ENCODE measurements at regions not wholly inside any gene's neighbourhood (a gene's known extent, or its start where the extent isn't known, plus 50 kb on each side); places are given as distances from the start of the nearest gene placed in this dataset.

- intact Hi-C loops (cut with DNase I) = no loop called here
- DNase-seq (no peak), ATAC-seq (no peak)
Observed at GRCh38 chr14:36083317-36083716, 93.2 kb downstream of the PTCSC3 start.

GRCh38 chr14:36078080-36078479, 98.4 kb downstream of the PTCSC3 start:
- ATAC-seq (no peak), DNase-seq (no peak)
- intact Hi-C loops (cut with DNase I) = no loop called here

- intact Hi-C loops (cut with DNase I) = no loop called here
- DNase-seq (no peak), ATAC-seq (no peak)
Observed at GRCh38 chr14:36076197-36076596, 100.3 kb downstream of the PTCSC3 start.

GRCh38 chr14:36075203-36075602, 101.3 kb downstream of the PTCSC3 start:
- DNase-seq (no peak), ATAC-seq (no peak)
- intact Hi-C loops (cut with DNase I) = no loop called here

- no peak for DNase-seq
- ATAC-seq = no peak
- intact Hi-C loops (cut with DNase I) = no loop called here
Observed at GRCh38 chr14:36070720-36071043, 105.8 kb downstream of the PTCSC3 start.

- ATAC-seq (peak; percentile 74 to 87), DNase-seq (peak; percentile 45)
- intact Hi-C loops (cut with DNase I) = no loop called here
Observed at GRCh38 chr14:36070031-36070719, 106.3 kb downstream of the PTCSC3 start.

- intact Hi-C loops (cut with DNase I) = loop anchor here in 1 of 2 donors (10.0 kb wide), 1 partner anchor 535 kb away; no protein-coding TSS in a partner anchor
- DNase-seq (no peak), ATAC-seq (peak; percentile 71 to 77)
Observed at GRCh38 chr14:36069535-36069900, 107.0 kb downstream of the PTCSC3 start.

GRCh38 chr14:36068777-36069534, 107.6 kb downstream of the PTCSC3 start:
- no peak for DNase-seq
- intact Hi-C loops (cut with DNase I) = loop anchor here in 1 of 2 donors (10.0 kb wide), 1 partner anchor 536 kb away; no protein-coding TSS in a partner anchor
- ATAC-seq = peak; percentile 21 to 83

GRCh38 chr14:36067428-36068187, 108.9 kb downstream of the PTCSC3 start:
- intact Hi-C loops (cut with DNase I) = loop anchor here in 1 of 2 donors (10.0 kb wide), 1 partner anchor 537 kb away; no protein-coding TSS in a partner anchor
- no peak for DNase-seq
- no peak for ATAC-seq

GRCh38 chr14:36066636-36067035, 109.9 kb downstream of the PTCSC3 start:
- intact Hi-C loops (cut with DNase I) = loop anchor here in 1 of 2 donors (10.0 kb wide), 1 partner anchor 538 kb away; no protein-coding TSS in a partner anchor
- no peak for ATAC-seq

GRCh38 chr14:36065831-36066230, 110.7 kb downstream of the PTCSC3 start:
- intact Hi-C loops (cut with DNase I) = loop anchor here in 1 of 2 donors (10.0 kb wide), 1 partner anchor 539 kb away; no protein-coding TSS in a partner anchor
- ATAC-seq (no peak), DNase-seq (no peak)

More at GRCh38 chr14:36066636-36067035, 109.9 kb downstream of the PTCSC3 start:
- DNase-seq = no peak

GRCh38 chr14:36059531-36059930, 117.0 kb downstream of the PTCSC3 start:
- intact Hi-C loops (cut with DNase I) = no loop called here
- no peak for DNase-seq
- ATAC-seq = no peak

GRCh38 chr14:36057452-36058116, 118.9 kb downstream of the PTCSC3 start:
- intact Hi-C loops (cut with DNase I) = no loop called here
- ATAC-seq = peak; percentile 32 to 52
- DNase-seq = no peak

- intact Hi-C loops (cut with DNase I) = no loop called here
- ATAC-seq = peak in 1 of 2 donors; percentile 59
- DNase-seq = no peak
Observed at GRCh38 chr14:36056845-36057244, 119.7 kb downstream of the PTCSC3 start.

- intact Hi-C loops (cut with DNase I) = no loop called here
- ATAC-seq (peak; percentile 36 to 40), DNase-seq (no peak)
Observed at GRCh38 chr14:36055681-36056225, 120.8 kb downstream of the PTCSC3 start.

GRCh38 chr14:36055052-36055378, 121.5 kb downstream of the PTCSC3 start:
- ATAC-seq = no peak
- no peak for DNase-seq
- intact Hi-C loops (cut with DNase I) = no loop called here

- ATAC-seq (peak; percentile 26 to 58), DNase-seq (no peak)
- intact Hi-C loops (cut with DNase I) = no loop called here
Observed at GRCh38 chr14:36054353-36055051, 122.0 kb downstream of the PTCSC3 start.

GRCh38 chr14:36052681-36053080, 123.8 kb downstream of the PTCSC3 start:
- no peak for DNase-seq
- intact Hi-C loops (cut with DNase I) = no loop called here

More at GRCh38 chr14:36052681-36053080, 123.8 kb downstream of the PTCSC3 start:
- no peak for ATAC-seq

Measured in left cardiac atrium (tissue), 4 donors.